ENCODE measurements at regions not wholly inside any gene's neighbourhood (a gene's known extent, or its start where the extent isn't known, plus 50 kb on each side); places are given as distances from the start of the nearest gene placed in this dataset.

GRCh38 chr12:65634626-65635331 is 189.5 kb upstream of the HMGA2 start:
- Mint-ChIP-seq H3K4me1 (peaks cover 34% of the 10 kb centered on the region), H3K27ac (no peak overlapping the region), H3K27me3 (ENCODE audit: low read depth) (no peaks in the 10 kb centered on the region), H3K36me3 (no peaks in the 10 kb centered on the region), H3K4me3 (no peak overlapping the region), H3K9me3 (peaks cover 4% of the 10 kb centered on the region)
- no peak for TF ChIP-seq CTCF (IDR thresholded peaks at IDR 0.05; ENCODE audit: unreplicated experiment)
- DNase-seq (ENCODE audit: low spot score in 2 of 2, unreplicated experiment in 2 of 2) = no peak

GRCh38 chr12:65636436-65636835 is 187.8 kb upstream of the HMGA2 start:
- Mint-ChIP-seq H3K4me1 (peaks cover 27% of the 10 kb centered on the region), H3K27ac (no peak overlapping the region), H3K9me3 (peaks cover 4% of the 10 kb centered on the region), H3K4me3 (no peak overlapping the region), H3K27me3 (ENCODE audit: low read depth) (no peaks in the 10 kb centered on the region), H3K36me3 (no peaks in the 10 kb centered on the region)
- DNase-seq (ENCODE audit: low spot score in 2 of 2, unreplicated experiment in 2 of 2) = no peak
- TF ChIP-seq CTCF (IDR thresholded peaks at IDR 0.05; ENCODE audit: unreplicated experiment) = no peak

- Mint-ChIP-seq H3K9me3 (peaks cover 4% of the 10 kb centered on the region), H3K4me3 (no peak overlapping the region), H3K36me3 (no peaks in the 10 kb centered on the region), H3K27ac (no peak overlapping the region), H3K4me1 (peaks cover 20% of the 10 kb centered on the region), H3K27me3 (ENCODE audit: low read depth) (no peaks in the 10 kb centered on the region)
- DNase-seq (ENCODE audit: low spot score in 2 of 2, unreplicated experiment in 2 of 2) = no peak
- no peak for TF ChIP-seq CTCF (IDR thresholded peaks at IDR 0.05; ENCODE audit: unreplicated experiment)
These were observed 187.1 kb upstream of the HMGA2 start for GRCh38 chr12:65637150-65637549.

GRCh38 chr12:65637774-65638173 is 186.5 kb upstream of the HMGA2 start:
- no peaks in the 10 kb centered on the region for H3K27me3 Mint-ChIP-seq (ENCODE audit: low read depth)
- no peak overlapping the region for H3K27ac Mint-ChIP-seq
- no peaks in the 10 kb centered on the region for H3K36me3 Mint-ChIP-seq
- no peak for TF ChIP-seq CTCF (IDR thresholded peaks at IDR 0.05; ENCODE audit: unreplicated experiment)
- H3K4me1 Mint-ChIP-seq = peaks cover 17% of the 10 kb centered on the region
- no peak for DNase-seq (ENCODE audit: low spot score in 2 of 2, unreplicated experiment in 2 of 2)
- no peak overlapping the region for H3K4me3 Mint-ChIP-seq
- peaks cover 4% of the 10 kb centered on the region for H3K9me3 Mint-ChIP-seq

- Mint-ChIP-seq H3K27ac (no peak overlapping the region), H3K4me3 (no peak overlapping the region), H3K9me3 (peaks cover 4% of the 10 kb centered on the region), H3K36me3 (no peaks in the 10 kb centered on the region), H3K4me1 (peaks cover 19% of the 10 kb centered on the region), H3K27me3 (ENCODE audit: low read depth) (no peaks in the 10 kb centered on the region)
- no peak for TF ChIP-seq CTCF (IDR thresholded peaks at IDR 0.05; ENCODE audit: unreplicated experiment)
- no peak for DNase-seq (ENCODE audit: low spot score in 2 of 2, unreplicated experiment in 2 of 2)
These were observed 186.0 kb upstream of the HMGA2 start for GRCh38 chr12:65638324-65638723.

All from mesothelial cell of epicardium (in vitro differentiated cells).